ENCODE measurements at regions not wholly inside any gene's neighbourhood (a gene's known extent, or its start where the extent isn't known, plus 50 kb on each side); places are given as distances from the start of the nearest gene placed in this dataset.

- no TSS peak for BruUV-seq (replicated peaks)
- ChIA-PET POLR2A (ENCODE audit: low non-redundant PET) (no interaction called here), CTCF (no interaction called here)
- H3K27me3 ChIP-seq (replicated peaks; ENCODE audit: insufficient read depth, low read depth, low read length, poor library complexity) = no peaks in the 10 kb centered on the region
- H3K36me3 ChIP-seq (ENCODE audit: insufficient read depth, low read length, poor library complexity, severe bottlenecking) = no peaks in the 10 kb centered on the region
- H3K27ac ChIP-seq (ENCODE audit: low read depth, low read length, poor library complexity, severe bottlenecking) = no peak overlapping the region
- DNase-seq (ENCODE audit: low spot score) = no peak
- no peak overlapping the region for H3K4me3 ChIP-seq (ENCODE audit: low read depth, low read length, poor library complexity, severe bottlenecking)
- no peaks in the 10 kb centered on the region for H3K4me1 ChIP-seq (ENCODE audit: insufficient read depth, low read length, poor library complexity, severe bottlenecking)
- H3K9me3 ChIP-seq (ENCODE audit: low read depth, low read length, poor library complexity, severe bottlenecking) = no peaks in the 10 kb centered on the region
- no peak for TF ChIP-seq CTCF (conservative IDR thresholded peaks at IDR 0.05; ENCODE audit: low read depth, low read length)
- TF ChIP-seq EZH2 (IDR thresholded peaks at IDR 0.05; ENCODE audit: borderline replicate concordance, low read depth, low read length, poor library complexity, severe bottlenecking) = no peak
- intact Hi-C loops (cut with micrococcal nuclease; ENCODE audit: unreplicated experiment) = no loop called here
These were observed 628.2 kb downstream of the NTRK3 start for GRCh38 chr15:87628311-87628710.

- ChIA-PET CTCF (no interaction called here), POLR2A (ENCODE audit: low non-redundant PET) (no interaction called here)
- Histone ChIP-seq H3K27ac (ENCODE audit: low read depth, low read length, poor library complexity, severe bottlenecking) (no peak overlapping the region), H3K9me3 (ENCODE audit: low read depth, low read length, poor library complexity, severe bottlenecking) (no peaks in the 10 kb centered on the region), H3K27me3 (replicated peaks; ENCODE audit: insufficient read depth, low read depth, low read length, poor library complexity) (no peaks in the 10 kb centered on the region), H3K36me3 (ENCODE audit: insufficient read depth, low read length, poor library complexity, severe bottlenecking) (no peaks in the 10 kb centered on the region), H3K4me3 (ENCODE audit: low read depth, low read length, poor library complexity, severe bottlenecking) (no peak overlapping the region), H3K4me1 (ENCODE audit: insufficient read depth, low read length, poor library complexity, severe bottlenecking) (no peaks in the 10 kb centered on the region)
- no TSS peak for BruUV-seq (replicated peaks)
- DNase-seq (ENCODE audit: low spot score) = no peak
- intact Hi-C loops (cut with micrococcal nuclease; ENCODE audit: unreplicated experiment) = no loop called here
- TF ChIP-seq EZH2 (IDR thresholded peaks at IDR 0.05; ENCODE audit: borderline replicate concordance, low read depth, low read length, poor library complexity, severe bottlenecking) = no peak
- no peak for TF ChIP-seq CTCF (conservative IDR thresholded peaks at IDR 0.05; ENCODE audit: low read depth, low read length)
These were observed 629.7 kb downstream of the NTRK3 start for GRCh38 chr15:87626860-87627259.

- ChIA-PET CTCF (no interaction called here), POLR2A (ENCODE audit: low non-redundant PET) (no interaction called here)
- BruUV-seq (replicated peaks) = no TSS peak
- intact Hi-C loops (cut with micrococcal nuclease; ENCODE audit: unreplicated experiment) = no loop called here
- H3K4me3 ChIP-seq (ENCODE audit: low read depth, low read length, poor library complexity, severe bottlenecking) = no peak overlapping the region
- no peaks in the 10 kb centered on the region for H3K36me3 ChIP-seq (ENCODE audit: insufficient read depth, low read length, poor library complexity, severe bottlenecking)
- peak; percentile 18 for DNase-seq (ENCODE audit: low spot score)
- TF ChIP-seq EZH2 (IDR thresholded peaks at IDR 0.05; ENCODE audit: borderline replicate concordance, low read depth, low read length, poor library complexity, severe bottlenecking) (no peak), CTCF (conservative IDR thresholded peaks at IDR 0.05; ENCODE audit: low read depth, low read length) (peak; percentile 44; the same call in 1 of the 2 replicates)
- no peaks in the 10 kb centered on the region for H3K9me3 ChIP-seq (ENCODE audit: low read depth, low read length, poor library complexity, severe bottlenecking)
- H3K27ac ChIP-seq (ENCODE audit: low read depth, low read length, poor library complexity, severe bottlenecking) = no peak overlapping the region
- no peaks in the 10 kb centered on the region for H3K27me3 ChIP-seq (replicated peaks; ENCODE audit: insufficient read depth, low read depth, low read length, poor library complexity)
- no peaks in the 10 kb centered on the region for H3K4me1 ChIP-seq (ENCODE audit: insufficient read depth, low read length, poor library complexity, severe bottlenecking)
These were observed 632.7 kb downstream of the NTRK3 start for GRCh38 chr15:87623832-87624231.

Data from A673 (cell line).